HepG2 (cell line): ENCODE measurements at regions not wholly inside any gene's neighbourhood (a gene's known extent, or its start where the extent isn't known, plus 50 kb on each side); places are given as distances from the start of the nearest gene placed in this dataset.

Experiments
- ATAC-seq: fragments of 200-7000 bp; cut with Tn5 transposase; 3 replicates; pipeline ENCODE4 v1.9.1; 2020; ENCODE audit warnings: mild to moderate bottlenecking, moderate library complexity
- BruUV-seq: library from RNA; stranded (reverse); fragments of 400-500 nt; replicated peaks from 2 replicates; lab custom pipeline; 2021; lab: Mats Ljungman, UMichigan
- CTCF ChIA-PET: fragments of 300-600 bp; formaldehyde crosslinking; extraction: SDS; loops from one replicate; lab custom pipeline; 2021; ENCODE audit warnings: low total read pairs, inconsistent platforms, low intra/inter-chr PET ratio; lab: Yijun Ruan, JAX
- POLR2A ChIA-PET: fragments of 350-600 bp; sonication (Branson Sonifier 250); formaldehyde crosslinking; loops from one replicate; lab custom pipeline; 2020; ENCODE audit warnings: antibody characterized with exemption, inconsistent platforms; lab: Yijun Ruan, JAX
- DNase-seq: peaks from one replicate; pipeline ENCODE4 v3.0.0-alpha.2; 2015; ENCODE audit warnings: low spot score
- FAIRE-seq: peaks from 3 replicates; lab custom pipeline; 2011; peaks lifted over from hg19 to GRCh38; lab: Jason Lieb, UNC
- H2AFZ ChIP-seq: one replicate; pipeline ENCODE4 v1.6.1; 2011; ENCODE audit warnings: low read length, inconsistent platforms
- H3K27ac ChIP-seq: fragments of 300-600 bp; 3 replicates; pipeline ENCODE4 v1.8.0; 2011; ENCODE audit warnings: mixed run types, mild to moderate bottlenecking, mixed read lengths, low read length, inconsistent platforms; ENCODE audit not compliant: insufficient read depth; ENCODE audit errors: extremely low read length
- H3K27me3 ChIP-seq, 2 experiments: fragments of 200-600 bp in 1 of 2; 2 replicates in 1 of 2; 3 replicates in 1 of 2; pipeline versions ENCODE4 v1.6.0 to v1.8.0; 2011; ENCODE audit warnings: low read length in 2 of 2, mild to moderate bottlenecking in 2 of 2, moderate library complexity in 2 of 2, inconsistent platforms in 1 of 2; ENCODE audit not compliant: insufficient read depth in 2 of 2, control insufficient read depth in 1 of 2
- H3K36me3 ChIP-seq, 2 experiments: fragments of 200-600 bp in 1 of 2; replicated peaks in 1 of 2; 2 replicates in 1 of 2; 3 replicates in 1 of 2; pipeline versions ENCODE4 v1.5.1 to v1.8.0; 2011; ENCODE audit warnings: low read length in 2 of 2, inconsistent platforms in 1 of 2; ENCODE audit not compliant: insufficient read depth in 2 of 2, control insufficient read depth in 1 of 2
- H3K4me1 ChIP-seq: 2 replicates; pipeline ENCODE4 v1.5.1; 2012; ENCODE audit warnings: low read length, inconsistent platforms; ENCODE audit not compliant: insufficient read depth
- H3K4me2 ChIP-seq: 2 replicates; pipeline ENCODE4 v1.6.0; 2011; ENCODE audit warnings: low read depth, low read length, inconsistent platforms
- H3K4me3 ChIP-seq, 3 experiments: fragments of 200-600 bp in 1 of 3; sonication (generic), shearing (Covaris generic) in 1 of 3; replicated peaks in 1 of 3; 2 replicates each; pipeline ENCODE4 v1.5.1; 2011 to 2016; ENCODE audit warnings: low read length in 3 of 3, inconsistent platforms in 2 of 3, low read depth in 2 of 3, mild to moderate bottlenecking in 2 of 3, control low read depth in 1 of 3, mixed read lengths in 1 of 3; ENCODE audit not compliant: insufficient read depth in 1 of 3
- H3K79me2 ChIP-seq: one replicate; pipeline ENCODE4 v1.6.1; 2011; ENCODE audit warnings: low read length, inconsistent platforms; ENCODE audit not compliant: insufficient read depth
- H3K9ac ChIP-seq: 2 replicates; pipeline ENCODE4 v1.6.0; 2011; ENCODE audit warnings: mild to moderate bottlenecking, low read depth, low read length, inconsistent platforms; ENCODE audit not compliant: insufficient read depth
- H3K9me3 ChIP-seq: 2 replicates; pipeline ENCODE4 v1.5.1; 2012; ENCODE audit warnings: mild to moderate bottlenecking, low read length
- H4K20me1 ChIP-seq: 2 replicates; pipeline ENCODE4 v1.6.0; 2011; ENCODE audit warnings: inconsistent platforms, mild to moderate bottlenecking, low read length, moderate library complexity; ENCODE audit not compliant: insufficient read depth
- ATF7-NPFF ChIP-seq: sonication (generic); formaldehyde crosslinking; IDR thresholded peaks from 2 replicates; pipeline ENCODE4 v1.8.1; 2023; ENCODE audit warnings: mild to moderate bottlenecking, low read depth, missing genetic modification reagents, moderate library complexity
- HES4 ChIP-seq: sonication (generic); formaldehyde crosslinking; IDR thresholded peaks from 2 replicates; pipeline ENCODE4 v1.9.0; 2021; ENCODE audit warnings: mild to moderate bottlenecking, missing genetic modification reagents, borderline replicate concordance
- HNRNPH1 ChIP-seq: fragments of 200-400 bp; formaldehyde crosslinking; optimal IDR thresholded peaks from 2 replicates; pipeline ENCODE3; 2017; ENCODE audit warnings: mild to moderate bottlenecking, low read depth, low read length
- HOXA5 ChIP-seq: sonication (generic); formaldehyde crosslinking; IDR thresholded peaks from 2 replicates; pipeline ENCODE4 v1.4.0; 2020; ENCODE audit warnings: missing genetic modification reagents
- KAT7 ChIP-seq: IDR thresholded peaks from 2 replicates; pipeline ENCODE4 v1.6.1; 2018; ENCODE audit warnings: borderline replicate concordance, missing compliant biosample characterization
- KDM3A ChIP-seq: IDR thresholded peaks from 2 replicates; pipeline ENCODE4 v1.6.1; 2018; ENCODE audit warnings: low read depth, missing compliant biosample characterization
- KDM5B ChIP-seq: sonication (generic); formaldehyde crosslinking; IDR thresholded peaks from 2 replicates; pipeline ENCODE4 v1.4.0; 2020; ENCODE audit warnings: missing genetic modification reagents, mild to moderate bottlenecking, borderline replicate concordance
- MAFK ChIP-seq, 2 experiments: IDR thresholded peaks in 1 of 2; conservative IDR thresholded peaks in 1 of 2; 2 replicates each; pipeline ENCODE4 v1.6.1; 2011; ENCODE audit warnings: improper control_type of control experiment in 2 of 2, low read length in 2 of 2
- NAIF1 ChIP-seq: sonication (generic); formaldehyde crosslinking; IDR thresholded peaks from 2 replicates; pipeline ENCODE4 v1.5.0; 2020; ENCODE audit warnings: mild to moderate bottlenecking, missing genetic modification reagents, borderline replicate concordance
- NFE2 ChIP-seq: sonication (generic); formaldehyde crosslinking; IDR thresholded peaks from 2 replicates; pipeline ENCODE4 v1.4.0; 2020; ENCODE audit warnings: missing genetic modification reagents
- ONECUT2 ChIP-seq: sonication (generic); formaldehyde crosslinking; IDR thresholded peaks from 2 replicates; pipeline ENCODE4 v1.4.0; 2020; ENCODE audit warnings: missing genetic modification reagents
- PITX1 ChIP-seq: sonication (generic); formaldehyde crosslinking; IDR thresholded peaks from 2 replicates; pipeline ENCODE4 v1.5.1; 2020; ENCODE audit warnings: mild to moderate bottlenecking, missing genetic modification reagents
- SALL2 ChIP-seq: sonication (generic); formaldehyde crosslinking; IDR thresholded peaks from 2 replicates; pipeline ENCODE4 v1.8.1; 2023; ENCODE audit warnings: mild to moderate bottlenecking, missing genetic modification reagents, inconsistent platforms
- SKI ChIP-seq: fragments of 450-650 bp; IDR thresholded peaks from one replicate; pipeline ENCODE4 v1.6.1; 2018; ENCODE audit warnings: mild to moderate bottlenecking; ENCODE audit not compliant: partially characterized antibody
- XRCC5 ChIP-seq: fragments of 200-400 bp; formaldehyde crosslinking; optimal IDR thresholded peaks from 2 replicates; pipeline ENCODE3; 2017; ENCODE audit warnings: mild to moderate bottlenecking, low read length
- ZBTB42 ChIP-seq: sonication (generic); formaldehyde crosslinking; IDR thresholded peaks from 2 replicates; pipeline ENCODE4 v1.5.0; 2020; ENCODE audit warnings: mild to moderate bottlenecking, missing genetic modification reagents
- ZBTB49 ChIP-seq: sonication (generic); formaldehyde crosslinking; IDR thresholded peaks from 2 replicates; pipeline ENCODE4 v1.4.0; 2020; ENCODE audit warnings: missing genetic modification reagents, borderline replicate concordance
- ZFP1 ChIP-seq: IDR thresholded peaks from 2 replicates; pipeline ENCODE4 v1.6.1; 2016
- ZFP37 ChIP-seq: sonication (generic); formaldehyde crosslinking; IDR thresholded peaks from 2 replicates; pipeline ENCODE4 v1.4.0; 2020; ENCODE audit warnings: missing genetic modification reagents, borderline replicate concordance
- ZNF230 ChIP-seq: sonication (generic); formaldehyde crosslinking; IDR thresholded peaks from 2 replicates; pipeline ENCODE4 v1.4.0; 2020; ENCODE audit warnings: mild to moderate bottlenecking, missing genetic modification reagents
- ZNF737 ChIP-seq: sonication (generic); formaldehyde crosslinking; IDR thresholded peaks from 2 replicates; pipeline ENCODE4 v1.5.0; 2020; ENCODE audit warnings: missing genetic modification reagents, mild to moderate bottlenecking, borderline replicate concordance
- WGBS: methylation state at CpG from one replicate; pipeline ENCODE4 v1.1.6; 2017; ENCODE audit warnings: low lambda C conversion rate; 5-methylcytosine and 5-hydroxymethylcytosine counted together
- in situ Hi-C: cut with HindIII; loops from 2 replicates; pipeline ENCODE4 v1.10.0; 2017; ENCODE audit warnings: low pct_unique_long_range_greater_than_20kb; ENCODE audit not compliant: extremely low pct_ligation_motif_present
- intact Hi-C: fragments of 100-400 bp; cut with micrococcal nuclease; formaldehyde crosslinking; loops from one replicate; pipeline ENCODE4 v1.10.0; 2022; ENCODE audit not compliant: unreplicated experiment

GRCh38 chr1:164466429-164466828 lies 92.6 kb upstream of the PBX1 start:
- no peak for ATAC-seq
- TF ChIP-seq SALL2 (no peak), ATF7-NPFF (no peak), PITX1 (no peak), NFE2 (CRISPR knock-in tag) (no peak), XRCC5 (no peak), ZBTB49 (CRISPR knock-in tag) (no peak), ONECUT2 (CRISPR knock-in tag) (no peak)
- no peaks in the 10 kb centered on the region for H3K4me1 ChIP-seq
- no peak overlapping the region for H3K9ac ChIP-seq
- POLR2A ChIA-PET: no interaction called here
- H3K27me3 ChIP-seq: no peaks in the 10 kb centered on the region
- H3K27ac ChIP-seq: no peak overlapping the region
- CTCF ChIA-PET: no interaction called here
- intact Hi-C loops (no loop called here), in situ Hi-C loops (no loop called here)
- 62% methylated on average over 5 of the region's 5 CpGs for WGBS
- no TSS peak for BruUV-seq
- no peak overlapping the region for H3K4me3 ChIP-seq
- peaks cover 61% of the 10 kb centered on the region for H3K9me3 ChIP-seq
- no peak for DNase-seq
- H3K36me3 ChIP-seq: no peaks in the 10 kb centered on the region
- H3K4me2 ChIP-seq: no peak overlapping the region
- H3K79me2 ChIP-seq: no peaks in the 10 kb centered on the region
- no peaks in the 10 kb centered on the region for H4K20me1 ChIP-seq
- FAIRE-seq: no peak
- H2AFZ ChIP-seq: no peak overlapping the region

GRCh38 chr1:164470996-164471395 lies 88.0 kb upstream of the PBX1 start:
- no peak for ATAC-seq
- in situ Hi-C loops: no loop called here
- ChIA-PET POLR2A (no interaction called here), CTCF (no interaction called here)
- no peaks in the 10 kb centered on the region for H3K4me1 ChIP-seq
- intact Hi-C loops: no loop called here
- H3K27me3 ChIP-seq: no peaks in the 10 kb centered on the region
- H3K79me2 ChIP-seq: no peaks in the 10 kb centered on the region
- BruUV-seq: no TSS peak
- H3K4me2 ChIP-seq: no peak overlapping the region
- WGBS: 24% methylated on average over 5 of the region's 5 CpGs
- no peak for DNase-seq
- no peak overlapping the region for H3K9ac ChIP-seq
- H3K27ac ChIP-seq: no peak overlapping the region
- H3K9me3 ChIP-seq: peaks cover 96% of the 10 kb centered on the region
- no peak overlapping the region for H2AFZ ChIP-seq
- H4K20me1 ChIP-seq: no peaks in the 10 kb centered on the region
- no peak for FAIRE-seq
- H3K36me3 ChIP-seq: no peaks in the 10 kb centered on the region
- H3K4me3 ChIP-seq: no peak overlapping the region
- TF ChIP-seq HOXA5 (no peak), HES4 (CRISPR knock-in tag) (no peak), ONECUT2 (CRISPR knock-in tag) (no peak), ZNF737 (CRISPR knock-in tag) (no peak), MAFK (conservative IDR thresholded peaks at IDR 0.05 in 1 of 2, IDR thresholded peaks at IDR 0.05 in 1 of 2; ENCODE audit: low read length in 2 of 2) (no peak), SKI (no peak), KAT7 (CRISPR knock-in tag) (no peak), HNRNPH1 (no peak), ZBTB42 (CRISPR knock-in tag) (no peak), KDM3A (CRISPR knock-in tag) (no peak), ZFP1 (no peak), KDM5B (no peak), ZFP37 (CRISPR knock-in tag) (no peak), NAIF1 (CRISPR knock-in tag) (no peak), ZNF230 (CRISPR knock-in tag) (no peak)
